EL (cell line): ENCODE measurements at regions not wholly inside any gene's neighbourhood (a gene's known extent, or its start where the extent isn't known, plus 50 kb on each side); places are given as distances from the start of the nearest gene placed in this dataset.
"Not testable (repeated sequence)": the region's sequence is repeated elsewhere in the genome, so short reads cannot be mapped to it uniquely, and the experiment has no call there.

Experiments
- DNase-seq: peaks from one replicate; pipeline ENCODE4 v3.0.0-alpha.2; 2016

- DNase-seq = no peak
These were observed 892.6 kb downstream of the MRPL39 start for GRCh38 chr21:24714646-24715200.

GRCh38 chr21:24705201-24705600 is 902.1 kb downstream of the MRPL39 start:
- no peak for DNase-seq

GRCh38 chr21:24693779-24694178 is 913.5 kb downstream of the MRPL39 start:
- no peak for DNase-seq

GRCh38 chr21:24681456-24681855 is 925.8 kb downstream of the MRPL39 start:
- DNase-seq = no peak

GRCh38 chr21:24671901-24672300 is 935.4 kb downstream of the MRPL39 start:
- DNase-seq = no peak

- no peak for DNase-seq
These were observed 948.4 kb downstream of the MRPL39 start for GRCh38 chr21:24658926-24659325.

GRCh38 chr21:24658026-24658425 is 949.3 kb downstream of the MRPL39 start:
- no peak for DNase-seq

GRCh38 chr21:24649691-24650090 is 957.6 kb downstream of the MRPL39 start:
- DNase-seq = no peak

GRCh38 chr21:24636696-24637095 is 970.6 kb downstream of the MRPL39 start:
- no peak for DNase-seq

- no peak for DNase-seq
These were observed 972.5 kb downstream of the MRPL39 start for GRCh38 chr21:24634749-24635148.

GRCh38 chr21:24628536-24628935 is 978.7 kb downstream of the MRPL39 start:
- no peak for DNase-seq

GRCh38 chr21:24628046-24628445 is 979.2 kb downstream of the MRPL39 start:
- no peak for DNase-seq

GRCh38 chr21:24617819-24618218 is 989.5 kb downstream of the MRPL39 start:
- no peak for DNase-seq

- no peak for DNase-seq
These were observed 1013.2 kb downstream of the MRPL39 start for GRCh38 chr21:24594082-24594481.

- no peak for DNase-seq
These were observed 1017.0 kb downstream of the MRPL39 start for GRCh38 chr21:24590261-24590660.

- no peak for DNase-seq
These were observed 1023.8 kb downstream of the MRPL39 start for GRCh38 chr21:24583473-24583872.

GRCh38 chr21:24577301-24577700 is 1030.0 kb downstream of the MRPL39 start:
- DNase-seq = no peak

- no peak for DNase-seq
These were observed 1046.0 kb downstream of the MRPL39 start for GRCh38 chr21:24561291-24561690.

- no peak for DNase-seq
These were observed 1054.8 kb downstream of the MRPL39 start for GRCh38 chr21:24552491-24552890.

- no peak for DNase-seq
These were observed 1061.4 kb downstream of the MRPL39 start for GRCh38 chr21:24545807-24546361.

GRCh38 chr21:24514081-24514733 is 1093.1 kb downstream of the MRPL39 start:
- no peak for DNase-seq

- DNase-seq = no peak
These were observed 1098.2 kb downstream of the MRPL39 start for GRCh38 chr21:24509131-24509530.

GRCh38 chr21:24486973-24487372 is 1120.3 kb downstream of the MRPL39 start:
- DNase-seq = no peak

GRCh38 chr21:24483361-24483760 is 1123.9 kb downstream of the MRPL39 start:
- DNase-seq = not testable (repeated sequence)

GRCh38 chr21:24470852-24471251 is 1136.4 kb downstream of the MRPL39 start:
- DNase-seq = no peak
